ENCODE measurements at regions not wholly inside any gene's neighbourhood (a gene's known extent, or its start where the extent isn't known, plus 50 kb on each side); places are given as distances from the start of the nearest gene placed in this dataset.
"Not testable (repeated sequence)": the region's sequence is repeated elsewhere in the genome, so short reads cannot be mapped to it uniquely, and the experiment has no call there.

DNA sequence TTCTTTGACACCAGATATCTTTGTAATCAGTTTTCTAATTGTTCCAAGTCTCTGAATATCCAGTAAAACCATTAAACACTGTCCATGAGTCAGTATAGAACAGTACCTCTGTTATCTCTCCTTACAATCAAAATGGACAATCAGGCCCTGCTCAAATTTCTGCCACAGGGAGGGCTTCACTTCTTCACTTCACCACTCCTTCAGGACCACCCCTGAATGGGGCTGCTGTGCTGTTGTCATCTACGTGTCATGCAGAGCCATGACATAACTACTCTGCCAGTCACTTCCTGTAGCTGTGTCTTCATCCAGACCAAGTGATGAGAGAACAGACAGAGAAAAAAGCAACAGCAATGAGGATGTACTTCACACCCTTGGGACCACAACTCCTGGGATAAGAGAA is 116.9 kb downstream of the TANC2 start (continued):
- TF ChIP-seq ZNF232 (CRISPR knock-in tag; IDR thresholded peaks at IDR 0.05) (no peak), FOXP1 (CRISPR knock-in tag; IDR thresholded peaks at IDR 0.05; ENCODE audit: borderline replicate concordance) (no peak), ESRRA (CRISPR knock-in tag; IDR thresholded peaks at IDR 0.05; ENCODE audit: borderline replicate concordance) (no peak)
- TF ChIP-seq, protein P1, sequence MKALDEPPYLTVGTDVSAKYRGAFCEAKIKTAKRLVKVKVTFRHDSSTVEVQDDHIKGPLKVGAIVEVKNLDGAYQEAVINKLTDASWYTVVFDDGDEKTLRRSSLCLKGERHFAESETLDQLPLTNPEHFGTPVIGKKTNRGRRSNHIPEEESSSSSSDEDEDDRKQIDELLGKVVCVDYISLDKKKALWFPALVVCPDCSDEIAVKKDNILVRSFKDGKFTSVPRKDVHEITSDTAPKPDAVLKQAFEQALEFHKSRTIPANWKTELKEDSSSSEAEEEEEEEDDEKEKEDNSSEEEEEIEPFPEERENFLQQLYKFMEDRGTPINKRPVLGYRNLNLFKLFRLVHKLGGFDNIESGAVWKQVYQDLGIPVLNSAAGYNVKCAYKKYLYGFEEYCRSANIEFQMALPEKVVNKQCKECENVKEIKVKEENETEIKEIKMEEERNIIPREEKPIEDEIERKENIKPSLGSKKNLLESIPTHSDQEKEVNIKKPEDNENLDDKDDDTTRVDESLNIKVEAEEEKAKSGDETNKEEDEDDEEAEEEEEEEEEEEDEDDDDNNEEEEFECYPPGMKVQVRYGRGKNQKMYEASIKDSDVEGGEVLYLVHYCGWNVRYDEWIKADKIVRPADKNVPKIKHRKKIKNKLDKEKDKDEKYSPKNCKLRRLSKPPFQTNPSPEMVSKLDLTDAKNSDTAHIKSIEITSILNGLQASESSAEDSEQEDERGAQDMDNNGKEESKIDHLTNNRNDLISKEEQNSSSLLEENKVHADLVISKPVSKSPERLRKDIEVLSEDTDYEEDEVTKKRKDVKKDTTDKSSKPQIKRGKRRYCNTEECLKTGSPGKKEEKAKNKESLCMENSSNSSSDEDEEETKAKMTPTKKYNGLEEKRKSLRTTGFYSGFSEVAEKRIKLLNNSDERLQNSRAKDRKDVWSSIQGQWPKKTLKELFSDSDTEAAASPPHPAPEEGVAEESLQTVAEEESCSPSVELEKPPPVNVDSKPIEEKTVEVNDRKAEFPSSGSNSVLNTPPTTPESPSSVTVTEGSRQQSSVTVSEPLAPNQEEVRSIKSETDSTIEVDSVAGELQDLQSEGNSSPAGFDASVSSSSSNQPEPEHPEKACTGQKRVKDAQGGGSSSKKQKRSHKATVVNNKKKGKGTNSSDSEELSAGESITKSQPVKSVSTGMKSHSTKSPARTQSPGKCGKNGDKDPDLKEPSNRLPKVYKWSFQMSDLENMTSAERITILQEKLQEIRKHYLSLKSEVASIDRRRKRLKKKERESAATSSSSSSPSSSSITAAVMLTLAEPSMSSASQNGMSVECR (CRISPR knock-in tag; IDR thresholded peaks at IDR 0.05; ENCODE audit: borderline replicate concordance): no peak

DNA sequence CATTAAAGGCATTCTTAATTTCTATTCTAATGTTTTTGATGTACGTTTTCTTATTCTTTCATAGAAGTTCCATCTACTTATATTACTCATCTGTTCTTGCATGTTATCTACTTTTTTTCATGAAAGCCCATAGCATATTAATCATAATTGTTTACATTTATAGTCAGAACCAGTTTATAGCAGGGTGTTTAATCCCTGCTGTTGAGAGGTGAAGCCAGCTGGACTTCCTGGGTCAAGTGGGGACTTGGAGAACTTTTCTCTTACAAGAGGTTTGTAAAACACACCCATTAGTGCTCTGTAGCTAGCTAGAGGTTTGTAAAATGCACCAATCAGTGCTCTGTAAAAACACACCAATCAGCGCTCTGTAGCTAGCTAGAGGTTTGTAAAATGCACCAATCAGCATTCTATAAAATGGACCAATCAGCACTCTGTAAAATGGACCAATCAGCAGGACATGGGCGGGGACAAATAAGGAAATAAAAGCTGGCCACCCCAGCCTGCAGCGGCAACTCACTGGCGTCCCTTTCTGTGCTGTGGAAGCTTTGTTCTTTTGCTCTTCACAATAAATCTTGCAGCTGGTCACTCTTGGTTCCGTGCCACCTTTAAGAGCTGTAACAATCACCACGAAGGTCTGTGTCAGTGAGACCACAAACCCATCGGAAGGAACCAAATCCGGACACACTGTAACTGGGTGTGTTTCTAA is 120.6 kb downstream of the TANC2 start:
- Mint-ChIP-seq H3K9me3 (peaks cover 21% of the 10 kb centered on the region), H3K36me3 (peaks cover 6% of the 10 kb centered on the region), H3K27me3 (ENCODE audit: low read depth) (no peaks in the 10 kb centered on the region), H3K4me3 (no peak overlapping the region), H3K4me1 (no peaks in the 10 kb centered on the region), H3K27ac (no peak overlapping the region; the same call in 1 of the 2 replicates)
- no peak for ATAC-seq
- DNase-seq (ENCODE audit: low spot score): no peak
- POLR2A ChIA-PET: no interaction called here
- TF ChIP-seq OVOL2 (CRISPR knock-in tag; IDR thresholded peaks at IDR 0.05; ENCODE audit: borderline replicate concordance) (no peak), NFYB (CRISPR knock-in tag; conservative IDR thresholded peaks at IDR 0.05; ENCODE audit: low read depth) (peak; percentile 25; the same call in 1 of the 2 replicates)
- TF ChIP-seq, protein P2, sequence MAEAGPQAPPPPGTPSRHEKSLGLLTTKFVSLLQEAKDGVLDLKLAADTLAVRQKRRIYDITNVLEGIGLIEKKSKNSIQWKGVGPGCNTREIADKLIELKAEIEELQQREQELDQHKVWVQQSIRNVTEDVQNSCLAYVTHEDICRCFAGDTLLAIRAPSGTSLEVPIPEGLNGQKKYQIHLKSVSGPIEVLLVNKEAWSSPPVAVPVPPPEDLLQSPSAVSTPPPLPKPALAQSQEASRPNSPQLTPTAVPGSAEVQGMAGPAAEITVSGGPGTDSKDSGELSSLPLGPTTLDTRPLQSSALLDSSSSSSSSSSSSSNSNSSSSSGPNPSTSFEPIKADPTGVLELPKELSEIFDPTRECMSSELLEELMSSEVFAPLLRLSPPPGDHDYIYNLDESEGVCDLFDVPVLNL (CRISPR knock-in tag; IDR thresholded peaks at IDR 0.05; ENCODE audit: borderline replicate concordance, low read depth): no peak
- CTCF ChIA-PET: no interaction called here

DNA sequence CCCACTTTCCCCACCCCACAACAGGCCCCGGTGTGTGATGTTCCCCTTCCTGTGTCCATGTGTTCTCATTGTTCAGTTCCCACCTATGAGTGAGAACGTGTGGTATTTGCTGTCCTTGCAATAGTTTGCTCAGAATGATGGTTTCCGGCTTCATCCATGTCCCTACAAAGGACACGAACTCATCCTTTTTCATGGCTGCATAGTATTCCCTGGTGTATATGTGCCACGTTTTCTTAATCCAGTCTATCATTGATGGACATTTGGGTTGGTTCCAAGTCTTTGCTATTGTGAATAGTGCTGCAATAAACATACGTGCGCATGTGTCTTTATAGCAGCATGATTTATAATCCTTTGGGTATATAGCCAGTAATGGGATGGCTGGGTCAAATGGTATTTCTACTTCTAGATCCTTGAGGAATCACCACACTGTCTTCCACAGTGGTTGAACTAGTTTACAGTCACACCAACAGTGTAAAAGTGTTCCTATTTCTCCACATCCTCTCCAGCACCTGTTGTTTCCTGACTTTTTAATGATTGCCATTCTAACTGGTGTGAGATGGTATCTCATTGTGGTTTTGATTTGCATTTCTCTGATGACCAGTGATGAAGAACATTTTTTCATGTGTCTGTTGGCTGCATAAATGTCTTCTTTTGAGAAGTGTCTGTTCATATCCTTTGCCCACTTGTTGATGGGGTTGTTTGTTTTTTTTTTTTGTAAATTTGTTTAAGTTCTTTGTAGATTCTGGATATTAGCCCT is 124.5 kb downstream of the TANC2 start:
- H3K4me1 Mint-ChIP-seq; H3K4me3 Mint-ChIP-seq; H3K36me3 Mint-ChIP-seq; H3K27ac Mint-ChIP-seq; POLR2A ChIA-PET; ATAC-seq; DNase-seq (ENCODE audit: low spot score); H3K27me3 Mint-ChIP-seq (ENCODE audit: low read depth); CTCF ChIA-PET: not testable (repeated sequence)
- peaks cover 25% of the 10 kb centered on the region for H3K9me3 Mint-ChIP-seq

DNA sequence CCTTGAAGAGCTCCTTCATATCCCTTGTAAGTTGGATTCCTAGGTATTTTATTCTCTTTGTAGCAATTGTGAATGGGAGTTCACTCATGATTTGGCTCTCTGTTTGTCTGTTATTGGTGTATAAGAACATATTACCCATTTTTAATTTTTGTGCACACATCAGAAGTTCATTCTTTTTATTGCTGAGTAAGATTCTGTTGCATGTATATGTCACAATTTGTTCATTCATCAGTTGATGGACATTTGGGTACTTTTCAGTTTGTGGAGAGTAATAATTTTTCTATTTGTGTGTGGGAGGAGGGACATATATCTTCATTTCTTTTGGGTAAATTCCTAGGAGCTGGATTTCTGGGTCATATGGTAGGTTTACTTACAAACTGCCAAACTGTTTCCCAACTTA is 125.9 kb downstream of the TANC2 start:
- not testable (repeated sequence) for H3K27ac Mint-ChIP-seq

DNA sequence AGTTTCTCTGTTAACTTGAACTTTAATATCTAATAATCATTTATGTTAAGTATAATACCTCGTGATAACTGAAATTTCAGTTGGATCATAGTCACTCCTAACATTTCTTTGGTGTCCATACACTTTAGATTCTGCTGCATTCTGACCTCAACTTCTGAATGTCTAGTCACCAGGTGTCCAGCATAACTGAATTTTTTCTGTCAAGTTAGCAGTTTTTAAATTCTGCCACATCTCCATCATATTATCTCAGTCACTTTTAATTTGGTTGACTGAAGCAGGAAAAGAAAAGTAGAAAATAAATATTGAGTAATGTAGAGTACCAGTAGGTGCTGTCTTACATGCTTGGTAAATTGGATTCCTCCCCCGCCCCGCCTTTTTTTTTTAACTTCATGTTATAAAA is 128.6 kb downstream of the TANC2 start:
- ChIA-PET POLR2A (no interaction called here), CTCF (interaction anchor here (1.1 kb wide), 1 partner anchor 12 kb away, joined by 4 read pairs; no protein-coding TSS in a partner anchor)
- Mint-ChIP-seq H3K9me3 (peaks cover 11% of the 10 kb centered on the region), H3K36me3 (no peaks in the 10 kb centered on the region), H3K27me3 (ENCODE audit: low read depth) (no peaks in the 10 kb centered on the region), H3K4me3 (no peak overlapping the region), H3K4me1 (no peaks in the 10 kb centered on the region), H3K27ac (no peak overlapping the region)
- DNase-seq (ENCODE audit: low spot score) (no peak), ATAC-seq (no peak)
- TF ChIP-seq, protein P3, sequence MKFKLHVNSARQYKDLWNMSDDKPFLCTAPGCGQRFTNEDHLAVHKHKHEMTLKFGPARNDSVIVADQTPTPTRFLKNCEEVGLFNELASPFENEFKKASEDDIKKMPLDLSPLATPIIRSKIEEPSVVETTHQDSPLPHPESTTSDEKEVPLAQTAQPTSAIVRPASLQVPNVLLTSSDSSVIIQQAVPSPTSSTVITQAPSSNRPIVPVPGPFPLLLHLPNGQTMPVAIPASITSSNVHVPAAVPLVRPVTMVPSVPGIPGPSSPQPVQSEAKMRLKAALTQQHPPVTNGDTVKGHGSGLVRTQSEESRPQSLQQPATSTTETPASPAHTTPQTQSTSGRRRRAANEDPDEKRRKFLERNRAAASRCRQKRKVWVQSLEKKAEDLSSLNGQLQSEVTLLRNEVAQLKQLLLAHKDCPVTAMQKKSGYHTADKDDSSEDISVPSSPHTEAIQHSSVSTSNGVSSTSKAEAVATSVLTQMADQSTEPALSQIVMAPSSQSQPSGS (CRISPR knock-in tag; IDR thresholded peaks at IDR 0.05; ENCODE audit: borderline replicate concordance, low read depth): no peak
- TF ChIP-seq, protein P4, sequence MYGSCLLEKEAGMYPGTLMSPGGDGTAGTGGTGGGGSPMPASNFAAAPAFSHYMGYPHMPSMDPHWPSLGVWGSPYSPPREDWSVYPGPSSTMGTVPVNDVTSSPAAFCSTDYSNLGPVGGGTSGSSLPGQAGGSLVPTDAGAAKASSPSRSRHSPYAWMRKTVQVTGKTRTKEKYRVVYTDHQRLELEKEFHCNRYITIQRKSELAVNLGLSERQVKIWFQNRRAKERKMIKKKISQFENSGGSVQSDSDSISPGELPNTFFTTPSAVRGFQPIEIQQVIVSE (CRISPR knock-in tag; IDR thresholded peaks at IDR 0.05; ENCODE audit: borderline replicate concordance): no peak
- TF ChIP-seq NFATC4 (CRISPR knock-in tag; IDR thresholded peaks at IDR 0.05) (no peak), SP1 (CRISPR knock-in tag; conservative IDR thresholded peaks at IDR 0.05) (no peak), ETV6 (CRISPR knock-in tag; IDR thresholded peaks at IDR 0.05) (no peak), ZBTB21 (CRISPR knock-in tag; IDR thresholded peaks at IDR 0.05; ENCODE audit: borderline replicate concordance) (no peak), PRRX2 (CRISPR knock-in tag; IDR thresholded peaks at IDR 0.05) (no peak)
- TF ChIP-seq, protein P5, sequence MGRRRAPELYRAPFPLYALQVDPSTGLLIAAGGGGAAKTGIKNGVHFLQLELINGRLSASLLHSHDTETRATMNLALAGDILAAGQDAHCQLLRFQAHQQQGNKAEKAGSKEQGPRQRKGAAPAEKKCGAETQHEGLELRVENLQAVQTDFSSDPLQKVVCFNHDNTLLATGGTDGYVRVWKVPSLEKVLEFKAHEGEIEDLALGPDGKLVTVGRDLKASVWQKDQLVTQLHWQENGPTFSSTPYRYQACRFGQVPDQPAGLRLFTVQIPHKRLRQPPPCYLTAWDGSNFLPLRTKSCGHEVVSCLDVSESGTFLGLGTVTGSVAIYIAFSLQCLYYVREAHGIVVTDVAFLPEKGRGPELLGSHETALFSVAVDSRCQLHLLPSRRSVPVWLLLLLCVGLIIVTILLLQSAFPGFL (CRISPR knock-in tag; IDR thresholded peaks at IDR 0.05; ENCODE audit: borderline replicate concordance): no peak

More for the DNA sequence above, 125.9 kb downstream of the TANC2 start:
- POLR2A ChIA-PET; H3K4me1 Mint-ChIP-seq; DNase-seq (ENCODE audit: low spot score); ATAC-seq; H3K36me3 Mint-ChIP-seq; H3K4me3 Mint-ChIP-seq; H3K27me3 Mint-ChIP-seq (ENCODE audit: low read depth): not testable (repeated sequence)
- H3K9me3 Mint-ChIP-seq: peaks cover 17% of the 10 kb centered on the region
- CTCF ChIA-PET: interaction anchor here (1.4 to 1.8 kb wide), 2 partner anchors 10 kb away, joined by 3 to 5 read pairs; no protein-coding TSS in a partner anchor

All from WTC11 (cell line).